ENCODE measurements at regions not wholly inside any gene's neighbourhood (a gene's known extent, or its start where the extent isn't known, plus 50 kb on each side); places are given as distances from the start of the nearest gene placed in this dataset.

- Histone ChIP-seq H3K27ac (no peak overlapping the region), H3K27me3 (peaks cover 0 to 48% (median 20%) of the 10 kb centered on the region in 7 donors), H3K9me3 (no peaks in the 10 kb centered on the region), H3K4me1 (no peaks in the 10 kb centered on the region), H3K4me3 (no peak overlapping the region), H3K36me3 (no peaks in the 10 kb centered on the region)
- DNase-seq: no peak
- 76% methylated on average over 8 of the region's 8 CpGs for WGBS, 2 donors
- no peak for ATAC-seq
- TF ChIP-seq, protein P1, sequence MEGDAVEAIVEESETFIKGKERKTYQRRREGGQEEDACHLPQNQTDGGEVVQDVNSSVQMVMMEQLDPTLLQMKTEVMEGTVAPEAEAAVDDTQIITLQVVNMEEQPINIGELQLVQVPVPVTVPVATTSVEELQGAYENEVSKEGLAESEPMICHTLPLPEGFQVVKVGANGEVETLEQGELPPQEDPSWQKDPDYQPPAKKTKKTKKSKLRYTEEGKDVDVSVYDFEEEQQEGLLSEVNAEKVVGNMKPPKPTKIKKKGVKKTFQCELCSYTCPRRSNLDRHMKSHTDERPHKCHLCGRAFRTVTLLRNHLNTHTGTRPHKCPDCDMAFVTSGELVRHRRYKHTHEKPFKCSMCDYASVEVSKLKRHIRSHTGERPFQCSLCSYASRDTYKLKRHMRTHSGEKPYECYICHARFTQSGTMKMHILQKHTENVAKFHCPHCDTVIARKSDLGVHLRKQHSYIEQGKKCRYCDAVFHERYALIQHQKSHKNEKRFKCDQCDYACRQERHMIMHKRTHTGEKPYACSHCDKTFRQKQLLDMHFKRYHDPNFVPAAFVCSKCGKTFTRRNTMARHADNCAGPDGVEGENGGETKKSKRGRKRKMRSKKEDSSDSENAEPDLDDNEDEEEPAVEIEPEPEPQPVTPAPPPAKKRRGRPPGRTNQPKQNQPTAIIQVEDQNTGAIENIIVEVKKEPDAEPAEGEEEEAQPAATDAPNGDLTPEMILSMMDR (IDR thresholded peaks at IDR 0.05): no peak
- intact Hi-C loops (cut with DNase I): no loop called here
These were observed 413.5 kb downstream of the NPHP4 start for GRCh38 chr1:5578690-5579089.

- H3K27me3 ChIP-seq: peaks cover 0 to 37% (median 20%) of the 10 kb centered on the region in 7 donors
- ATAC-seq (no peak), DNase-seq (no peak)
- WGBS, 2 donors: 57 to 69% methylated on average over 6 of the region's 6 CpGs
- H3K36me3 ChIP-seq: no peaks in the 10 kb centered on the region
- no peaks in the 10 kb centered on the region for H3K4me1 ChIP-seq
- H3K27ac ChIP-seq: no peak overlapping the region
- H3K9me3 ChIP-seq: no peaks in the 10 kb centered on the region
- TF ChIP-seq, protein P1 (IDR thresholded peaks at IDR 0.05): no peak
- H3K4me3 ChIP-seq: no peak overlapping the region
- intact Hi-C loops (cut with DNase I): no loop called here
These were observed 414.8 kb downstream of the NPHP4 start for GRCh38 chr1:5577255-5578040.

- ATAC-seq (no peak), DNase-seq (no peak)
- no peak overlapping the region for H3K27ac ChIP-seq
- H3K36me3 ChIP-seq: no peaks in the 10 kb centered on the region
- no peaks in the 10 kb centered on the region for H3K4me1 ChIP-seq
- H3K4me3 ChIP-seq: no peak overlapping the region
- TF ChIP-seq, protein P1 (IDR thresholded peaks at IDR 0.05): no peak
- no peaks in the 10 kb centered on the region for H3K9me3 ChIP-seq
- peaks cover 0 to 31% (median 18%) of the 10 kb centered on the region in 7 donors for H3K27me3 ChIP-seq
- WGBS, 2 donors: 83 to 84% methylated on average over 5 of the region's 5 CpGs
- intact Hi-C loops (cut with DNase I): no loop called here
These were observed 415.6 kb downstream of the NPHP4 start for GRCh38 chr1:5576673-5577065.

- Histone ChIP-seq H3K4me1 (no peaks in the 10 kb centered on the region), H3K4me3 (no peak overlapping the region), H3K36me3 (no peaks in the 10 kb centered on the region), H3K9me3 (peaks cover 0 to 2% (median 0%) of the 10 kb centered on the region in 11 donors), H3K27me3 (peaks cover 0 to 26% (median 14%) of the 10 kb centered on the region in 7 donors), H3K27ac (no peak overlapping the region)
- ATAC-seq (no peak), DNase-seq (no peak)
- TF ChIP-seq, protein P1 (IDR thresholded peaks at IDR 0.05): no peak
- intact Hi-C loops (cut with DNase I): no loop called here
- 70 to 71% methylated on average over 9 of the region's 9 CpGs for WGBS, 2 donors
These were observed 416.1 kb downstream of the NPHP4 start for GRCh38 chr1:5576011-5576672.

All from heart right ventricle (tissue), 16 donors.